ENCODE measurements at regions not wholly inside any gene's neighbourhood (a gene's known extent, or its start where the extent isn't known, plus 50 kb on each side); places are given as distances from the start of the nearest gene placed in this dataset.

DNA sequence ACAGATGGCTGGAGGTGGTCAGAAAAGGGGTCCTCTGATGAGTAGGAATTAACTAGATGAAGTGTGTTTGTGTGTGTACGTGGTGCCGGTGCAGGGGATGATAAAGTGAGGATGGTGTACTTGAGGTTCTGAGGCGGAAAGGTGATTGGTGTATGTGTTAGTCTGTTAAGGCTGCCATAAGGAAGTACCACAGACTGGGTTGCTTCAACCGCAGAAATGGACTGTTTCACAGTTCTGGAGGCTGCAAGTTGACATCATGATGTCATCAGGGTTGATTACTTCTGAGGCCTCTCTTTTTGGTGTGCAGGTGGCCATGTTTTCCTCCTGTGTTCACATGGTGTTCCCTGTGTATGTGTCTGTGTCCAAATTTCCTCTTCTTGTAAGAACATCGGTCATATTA lies 202.4 kb upstream of the RGMA start:
- H4K91ac ChIP-seq (replicated peaks; ENCODE audit: insufficient read length, low read length), result no peak overlapping the region
- no peaks in the 10 kb centered on the region for H3K36me3 ChIP-seq (ENCODE audit: control insufficient read depth in 2 of 4, insufficient read depth in 4 of 4, low read length in 3 of 4)
- FAIRE-seq, result no peak
- H2BK5ac ChIP-seq (ENCODE audit: low read depth, low read length), result no peak overlapping the region
- H3K79me2 ChIP-seq (ENCODE audit: control insufficient read depth in 1 of 2, insufficient read depth in 2 of 2, low read length in 2 of 2), result no peaks in the 10 kb centered on the region
- no peak overlapping the region for H2AK5ac ChIP-seq (ENCODE audit: low read depth, low read length)
- no peak overlapping the region for H4K5ac ChIP-seq (ENCODE audit: insufficient read length, low read depth, low read length)
- H3K23me2 ChIP-seq (ENCODE audit: low read depth, low read length), result no peaks in the 10 kb centered on the region
- no peak overlapping the region for H3K56ac ChIP-seq (replicated peaks; ENCODE audit: insufficient read length, low read depth, low read length)
- H4K20me1 ChIP-seq (replicated peaks in 1 of 2; ENCODE audit: control insufficient read depth in 1 of 2, insufficient read depth in 2 of 2, low read length in 2 of 2), result no peaks in the 10 kb centered on the region
- no peaks in the 10 kb centered on the region for H3K9me3 ChIP-seq (ENCODE audit: insufficient read depth in 2 of 2, low read depth in 1 of 2, low read length in 1 of 2)
- H3K4me1 ChIP-seq (replicated peaks in 1 of 4; ENCODE audit: control insufficient read depth in 3 of 4, insufficient read depth in 4 of 4, low read length in 3 of 4), result peaks cover 0 to 3% (median 0%) of the 10 kb centered on the region in 4 experiments; a peak in 1 of 7 replicates
- no peaks in the 10 kb centered on the region for H3K27me3 ChIP-seq (replicated peaks in 1 of 4; ENCODE audit: control insufficient read depth in 3 of 4, extremely low read depth in 1 of 4, insufficient read depth in 3 of 4, low read length in 3 of 4)
- POLR2A ChIA-PET (ENCODE audit: partially characterized antibody), result no interaction called here
- no peak overlapping the region for H2AFZ ChIP-seq (ENCODE audit: low read length)
- H3K9ac ChIP-seq (replicated peaks in 1 of 4; ENCODE audit: extremely low read depth in 1 of 4, low read depth in 3 of 4, low read length in 3 of 4), result no peak overlapping the region
- H2BK15ac ChIP-seq (ENCODE audit: low read length), result 0 out of 2 replicates have a peak overlapping the region, but pooled peaks have one; percentile 18
- H3K23ac ChIP-seq (ENCODE audit: insufficient read length), result no peak overlapping the region
- H2BK20ac ChIP-seq (ENCODE audit: low read length), result no peak overlapping the region
- no peak overlapping the region for H3K18ac ChIP-seq (ENCODE audit: extremely low read depth, low read length)
- H3K4ac ChIP-seq (replicated peaks; ENCODE audit: insufficient read length, low read depth, low read length), result no peak overlapping the region
- no peak overlapping the region for H3K14ac ChIP-seq (ENCODE audit: insufficient read length)
- no peak overlapping the region for H3K4me3 ChIP-seq (ENCODE audit: extremely low read depth in 1 of 4, insufficient read depth in 2 of 4, low read depth in 3 of 4, low read length in 4 of 4)
- no peak for DNase-seq (ENCODE audit: low read depth in 1 of 2, low spot score in 2 of 2)
- H3K79me1 ChIP-seq (ENCODE audit: low read depth, low read length), result no peaks in the 10 kb centered on the region
- H2BK120ac ChIP-seq (replicated peaks; ENCODE audit: low read depth, low read length), result no peak overlapping the region
- no peak overlapping the region for H4K8ac ChIP-seq (ENCODE audit: extremely low read depth, insufficient read depth, low read length)
- H3K27ac ChIP-seq (ENCODE audit: low read depth, low read length), result no peak overlapping the region
- CTCF ChIA-PET (ENCODE audit: partially characterized antibody), result no interaction called here
- H2BK12ac ChIP-seq (ENCODE audit: low read depth, low read length), result no peak overlapping the region
- no peak overlapping the region for H3K4me2 ChIP-seq (ENCODE audit: insufficient read depth in 1 of 2, low read depth in 2 of 2, low read length in 2 of 2)
- 91% methylated on average over 5 of the region's 5 CpGs; no CpG with 5 or more reads in 1 of the 2 experiments for WGBS, 2 experiments (ENCODE audit: extremely low coverage in 1 of 2, insufficient coverage in 1 of 2, insufficient read length in 1 of 2, insufficient replicate concordance in 2 of 2, low coverage in 1 of 2, low lambda C conversion rate in 2 of 2, missing lambda C conversion rate in 1 of 2)
- TF ChIP-seq CTBP2 (IDR thresholded peaks at IDR 0.05; ENCODE audit: borderline replicate concordance, insufficient read depth, insufficient read length, low read length) (no peak), SP4 (IDR thresholded peaks at IDR 0.05; ENCODE audit: low read length) (no peak), SIRT6 (IDR thresholded peaks at IDR 0.05; ENCODE audit: low read length) (no peak), E2F6 (IDR thresholded peaks at IDR 0.05) (no peak), KDM1A (IDR thresholded peaks at IDR 0.05; ENCODE audit: borderline replicate concordance, low read length) (no peak), RBBP5 (IDR thresholded peaks at IDR 0.05; ENCODE audit: borderline replicate concordance, low read depth, low read length) (no peak), SRF (IDR thresholded peaks at IDR 0.05; ENCODE audit: low read depth, low read length) (no peak), SP2 (IDR thresholded peaks at IDR 0.05; ENCODE audit: low read length) (no peak), EP300 (IDR thresholded peaks at IDR 0.05; ENCODE audit: borderline replicate concordance in 1 of 2, low read depth in 2 of 2, low read length in 2 of 2) (no peak), KDM4A (IDR thresholded peaks at IDR 0.05; ENCODE audit: low read depth, low read length, severe bottlenecking) (no peak)

Measured in H1 (cell line).